Stimulated activated naive B cell treated with anti-CD40 and anti-IgM and Interleukin-4, amounts not matched to agents 10 μg/mL and 1 μg/mL and 100 μg/mL, for 72 hours (primary cell): ENCODE measurements at regions not wholly inside any gene's neighbourhood (a gene's known extent, or its start where the extent isn't known, plus 50 kb on each side); places are given as distances from the start of the nearest gene placed in this dataset.

ENCODE experiments used
- ATAC-seq, 2 donors: fragments of 150-1000 bp; cut with Tn5 transposase; replicated peaks; 2 replicates each; pipeline ENCODE4 v1.10.0; 2021; ENCODE audit warnings: moderate library complexity in 1 of 2
- DNase-seq: peaks from one replicate; pipeline ENCODE4 v3.0.0; 2021
- H3K27ac Mint-ChIP-seq: one replicate; pipeline ENCODE4 v1.8.0; 2022; ENCODE audit warnings: mild to moderate bottlenecking, mixed read lengths
- H3K27me3 Mint-ChIP-seq, 2 donors: one replicate each; pipeline ENCODE4 v1.8.0; 2022; ENCODE audit warnings: mixed read lengths in 2 of 2
- H3K36me3 Mint-ChIP-seq, 2 donors: one replicate each; pipeline ENCODE4 v1.8.0; 2022; ENCODE audit warnings: mixed read lengths in 2 of 2, mild to moderate bottlenecking in 1 of 2
- H3K4me1 Mint-ChIP-seq, 2 donors: one replicate each; pipeline ENCODE4 v1.8.0; 2022; ENCODE audit warnings: mixed read lengths in 2 of 2, mild to moderate bottlenecking in 1 of 2
- H3K4me3 Mint-ChIP-seq, 2 donors: one replicate each; pipeline ENCODE4 v1.8.0; 2022; ENCODE audit warnings: mild to moderate bottlenecking in 2 of 2, mixed read lengths in 2 of 2, moderate library complexity in 1 of 2
- H3K9me3 Mint-ChIP-seq, 2 donors: one replicate each; pipeline ENCODE4 v1.8.0; 2022; ENCODE audit warnings: mixed read lengths in 2 of 2, mild to moderate bottlenecking in 1 of 2

DNA sequence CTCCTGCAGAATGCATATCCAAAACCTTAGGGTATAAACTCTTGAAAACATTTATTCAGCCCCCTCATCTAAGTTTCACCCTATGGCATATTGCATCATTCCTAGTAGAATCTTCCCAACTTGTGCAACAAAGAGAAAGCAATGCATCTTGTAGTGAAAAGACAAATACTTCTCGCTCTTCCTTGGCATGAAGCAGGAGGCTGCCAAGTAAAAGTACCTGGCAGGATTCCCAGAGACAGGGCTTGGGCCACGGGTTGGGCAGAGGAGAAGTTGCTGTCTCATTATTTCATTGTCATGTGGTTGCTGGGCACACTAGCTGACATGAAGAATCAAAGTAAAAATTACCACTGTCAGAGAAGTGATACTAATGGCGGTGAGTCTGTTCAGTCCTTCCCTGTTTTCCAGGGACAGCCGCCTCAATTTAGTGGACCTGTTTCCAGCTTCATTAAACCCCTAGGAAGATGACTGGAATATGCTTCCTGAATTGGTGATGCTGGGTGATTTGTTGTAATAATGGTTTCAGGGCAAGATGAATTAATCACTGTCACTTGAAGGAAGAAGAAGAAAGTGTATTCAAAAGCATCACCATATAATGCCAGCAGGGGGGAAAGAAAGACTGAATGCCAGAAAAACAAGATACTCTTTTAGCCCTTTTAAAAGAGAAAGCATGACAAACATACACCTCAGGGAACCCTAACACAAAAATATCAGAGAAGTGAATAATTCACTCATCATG is 380.5 kb upstream of the IGFBP7 start:
- Mint-ChIP-seq H3K27me3 (no peaks in the 10 kb centered on the region), H3K4me3 (no peak overlapping the region), H3K36me3 (no peaks in the 10 kb centered on the region), H3K4me1 (no peaks in the 10 kb centered on the region), H3K9me3 (peaks cover 4% of the 10 kb centered on the region in 2 donors), H3K27ac (no peak overlapping the region)
- no peak for ATAC-seq
- DNase-seq, result no peak

GRCh38 chr4:57488366-57489162 is 378.4 kb upstream of the IGFBP7 start:
- no peak overlapping the region for H3K4me3 Mint-ChIP-seq
- no peak for DNase-seq

GRCh38 chr4:57475424-57475823 is 365.2 kb upstream of the IGFBP7 start:
- H3K4me1 Mint-ChIP-seq, result no peaks in the 10 kb centered on the region
- no peaks in the 10 kb centered on the region for H3K36me3 Mint-ChIP-seq
- no peaks in the 10 kb centered on the region for H3K27me3 Mint-ChIP-seq
- H3K27ac Mint-ChIP-seq, result no peak overlapping the region
- no peak for DNase-seq
- H3K9me3 Mint-ChIP-seq, result peaks cover 0 to 5% of the 10 kb centered on the region in 2 donors
- H3K4me3 Mint-ChIP-seq, result no peak overlapping the region
- ATAC-seq, result no peak

More at GRCh38 chr4:57488366-57489162, 378.4 kb upstream of the IGFBP7 start:
- peaks cover 0 to 2% of the 10 kb centered on the region in 2 donors for H3K9me3 Mint-ChIP-seq
- no peak for ATAC-seq
- H3K4me1 Mint-ChIP-seq, result no peaks in the 10 kb centered on the region
- no peak overlapping the region for H3K27ac Mint-ChIP-seq
- H3K27me3 Mint-ChIP-seq, result no peaks in the 10 kb centered on the region
- no peaks in the 10 kb centered on the region for H3K36me3 Mint-ChIP-seq

DNA sequence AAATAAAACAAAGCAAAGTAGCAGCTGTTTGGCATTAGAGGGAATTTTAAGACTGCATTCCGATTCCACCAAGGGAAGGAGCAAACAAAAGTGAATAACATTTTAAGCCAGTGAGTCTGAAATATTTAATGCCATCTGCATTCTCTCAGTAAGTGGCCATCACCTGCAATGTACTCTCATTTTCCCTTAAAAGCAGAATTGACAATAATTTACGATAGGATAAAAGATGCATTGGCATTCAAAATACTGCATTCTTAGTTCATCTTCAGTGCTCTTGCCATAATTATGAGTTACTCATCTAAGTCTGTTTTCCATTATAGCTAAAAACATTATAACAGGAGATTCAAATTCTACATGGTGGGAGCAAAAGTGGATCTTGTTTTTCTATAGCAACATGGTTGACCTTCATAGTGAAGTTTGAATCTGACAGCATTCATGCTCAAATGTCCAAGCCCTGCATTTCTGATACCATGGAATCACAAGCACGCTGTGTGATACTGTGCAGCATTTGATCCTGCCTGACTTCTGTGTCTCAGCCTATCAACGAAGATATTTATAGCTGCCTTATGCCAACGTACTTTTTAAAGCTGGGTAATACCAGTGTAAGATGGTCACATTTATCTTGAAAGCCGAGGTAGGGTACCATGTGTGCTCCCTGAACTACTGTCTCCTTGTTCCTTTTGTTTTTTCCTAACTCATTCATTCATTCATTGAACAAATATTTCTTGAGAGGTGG is 355.3 kb upstream of the IGFBP7 start:
- H3K4me3 Mint-ChIP-seq, result no peak overlapping the region
- H3K36me3 Mint-ChIP-seq, result no peaks in the 10 kb centered on the region

GRCh38 chr4:57462843-57463242 is 352.7 kb upstream of the IGFBP7 start:
- no peak for ATAC-seq
- Mint-ChIP-seq H3K27ac (no peak overlapping the region), H3K4me1 (no peaks in the 10 kb centered on the region), H3K4me3 (no peak overlapping the region), H3K36me3 (no peaks in the 10 kb centered on the region), H3K9me3 (peaks cover 0 to 9% of the 10 kb centered on the region in 2 donors), H3K27me3 (no peaks in the 10 kb centered on the region)
- DNase-seq, result no peak

More for the DNA sequence above, 355.3 kb upstream of the IGFBP7 start:
- no peaks in the 10 kb centered on the region for H3K4me1 Mint-ChIP-seq
- H3K27me3 Mint-ChIP-seq, result no peaks in the 10 kb centered on the region
- DNase-seq (no peak), ATAC-seq (no peak)
- no peak overlapping the region for H3K27ac Mint-ChIP-seq
- peaks cover 0 to 10% of the 10 kb centered on the region in 2 donors for H3K9me3 Mint-ChIP-seq

DNA sequence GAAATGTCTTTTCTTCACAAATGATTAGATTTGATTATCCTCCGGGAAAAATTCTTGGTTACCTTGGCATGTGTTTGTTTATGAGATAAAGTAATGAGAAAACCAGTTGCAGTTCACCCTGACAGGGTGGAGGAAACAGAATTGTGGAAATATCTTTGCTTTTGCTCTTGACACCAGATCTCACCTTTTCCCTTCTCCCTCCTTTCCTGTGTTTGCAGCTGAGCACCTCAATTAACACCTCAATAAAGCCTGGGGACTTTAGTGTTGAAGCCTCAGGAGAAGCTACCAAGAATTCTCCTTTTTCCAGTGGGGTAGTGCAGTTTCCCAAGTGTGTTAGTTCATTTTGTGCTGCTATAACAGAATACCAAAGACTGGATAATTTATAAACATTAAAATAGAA is 350.8 kb upstream of the IGFBP7 start:
- no peaks in the 10 kb centered on the region for H3K4me1 Mint-ChIP-seq
- peaks cover 5 to 10% of the 10 kb centered on the region in 2 donors for H3K9me3 Mint-ChIP-seq
- DNase-seq (no peak), ATAC-seq (no peak)
- H3K27me3 Mint-ChIP-seq, result no peaks in the 10 kb centered on the region
- no peaks in the 10 kb centered on the region for H3K36me3 Mint-ChIP-seq
- H3K4me3 Mint-ChIP-seq, result no peak overlapping the region
- H3K27ac Mint-ChIP-seq, result no peak overlapping the region

GRCh38 chr4:57448901-57449300 is 338.7 kb upstream of the IGFBP7 start:
- DNase-seq, result no peak
- Mint-ChIP-seq H3K36me3 (no peaks in the 10 kb centered on the region), H3K4me1 (no peaks in the 10 kb centered on the region), H3K4me3 (no peak overlapping the region), H3K9me3 (peaks cover 3 to 8% of the 10 kb centered on the region in 2 donors), H3K27ac (no peak overlapping the region), H3K27me3 (no peaks in the 10 kb centered on the region)
- no peak for ATAC-seq

DNA sequence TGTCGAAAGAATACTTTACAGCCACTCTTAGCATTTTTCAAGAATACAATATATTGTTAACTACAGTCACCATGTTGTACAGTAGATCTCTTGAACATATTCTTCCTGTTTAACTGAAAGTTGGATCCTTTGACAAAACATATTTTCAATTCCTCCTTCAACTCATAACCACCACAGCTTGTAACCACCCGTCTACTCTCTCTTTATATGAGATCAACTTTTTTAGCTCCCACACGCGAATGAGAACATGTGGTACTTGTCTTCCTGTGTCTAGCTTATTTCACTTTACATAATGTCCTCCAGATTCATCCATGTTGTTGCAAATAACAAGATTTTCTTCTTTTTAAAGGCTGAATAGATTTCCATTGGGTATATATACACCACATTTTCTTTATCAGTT is 338.3 kb upstream of the IGFBP7 start:
- no peak overlapping the region for H3K27ac Mint-ChIP-seq

GRCh38 chr4:57446266-57446665 is 336.1 kb upstream of the IGFBP7 start:
- no peak for ATAC-seq
- Mint-ChIP-seq H3K27ac (no peak overlapping the region), H3K36me3 (no peaks in the 10 kb centered on the region), H3K4me3 (no peak overlapping the region), H3K4me1 (no peaks in the 10 kb centered on the region), H3K27me3 (no peaks in the 10 kb centered on the region), H3K9me3 (peaks cover 3% of the 10 kb centered on the region in 2 donors)
- DNase-seq, result no peak

More for the DNA sequence above, 338.3 kb upstream of the IGFBP7 start:
- H3K27me3 Mint-ChIP-seq, result no peaks in the 10 kb centered on the region
- no peak overlapping the region for H3K4me3 Mint-ChIP-seq
- H3K4me1 Mint-ChIP-seq, result no peaks in the 10 kb centered on the region
- H3K36me3 Mint-ChIP-seq, result no peaks in the 10 kb centered on the region
- ATAC-seq (no peak), DNase-seq (no peak)
- H3K9me3 Mint-ChIP-seq, result peaks cover 3 to 8% of the 10 kb centered on the region in 2 donors

GRCh38 chr4:57445686-57446085 is 335.5 kb upstream of the IGFBP7 start:
- Mint-ChIP-seq H3K4me3 (no peak overlapping the region), H3K27ac (no peak overlapping the region), H3K4me1 (no peaks in the 10 kb centered on the region), H3K9me3 (peaks cover 0 to 3% of the 10 kb centered on the region in 2 donors), H3K27me3 (no peaks in the 10 kb centered on the region), H3K36me3 (no peaks in the 10 kb centered on the region)
- DNase-seq (no peak), ATAC-seq (no peak)

- H3K9me3 Mint-ChIP-seq, result peaks cover 0 to 3% of the 10 kb centered on the region in 2 donors
- ATAC-seq, result no peak
- H3K4me1 Mint-ChIP-seq, result no peaks in the 10 kb centered on the region
- H3K27me3 Mint-ChIP-seq, result no peaks in the 10 kb centered on the region
- DNase-seq, result no peak
- no peak overlapping the region for H3K4me3 Mint-ChIP-seq
- no peak overlapping the region for H3K27ac Mint-ChIP-seq
- H3K36me3 Mint-ChIP-seq, result no peaks in the 10 kb centered on the region
Observed at GRCh38 chr4:57444671-57445070, 334.5 kb upstream of the IGFBP7 start.

GRCh38 chr4:57443787-57444186 is 333.6 kb upstream of the IGFBP7 start:
- Mint-ChIP-seq H3K27ac (no peak overlapping the region), H3K4me3 (no peak overlapping the region), H3K9me3 (peaks cover 0 to 3% of the 10 kb centered on the region in 2 donors), H3K4me1 (no peaks in the 10 kb centered on the region), H3K27me3 (no peaks in the 10 kb centered on the region), H3K36me3 (no peaks in the 10 kb centered on the region)
- no peak for DNase-seq
- no peak for ATAC-seq

DNA sequence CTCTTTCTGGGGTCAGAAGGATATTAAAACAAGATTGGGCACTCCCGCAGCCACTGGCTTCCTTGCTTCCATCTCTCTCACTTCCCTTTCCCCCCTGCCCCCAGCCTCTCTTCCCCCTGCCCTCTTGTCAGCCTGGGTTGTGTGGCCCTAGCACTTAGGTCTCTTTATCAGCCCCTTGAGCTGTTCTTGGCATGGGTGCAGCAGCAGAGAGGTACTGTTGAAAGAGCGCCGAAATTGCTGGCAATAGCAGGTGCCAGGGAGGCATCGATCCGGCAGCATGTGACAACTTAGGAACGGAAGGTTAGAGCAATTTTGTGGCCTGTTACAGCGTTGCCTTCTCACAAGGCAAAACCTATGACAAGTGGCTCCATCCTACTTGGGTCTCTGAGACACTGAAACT is 333.1 kb upstream of the IGFBP7 start:
- Mint-ChIP-seq H3K27me3 (no peaks in the 10 kb centered on the region), H3K4me3 (no peak overlapping the region), H3K27ac (no peak overlapping the region), H3K36me3 (no peaks in the 10 kb centered on the region), H3K9me3 (no peaks in the 10 kb centered on the region), H3K4me1 (no peaks in the 10 kb centered on the region)
- DNase-seq (no peak), ATAC-seq (no peak)

GRCh38 chr4:57442831-57443291 is 332.7 kb upstream of the IGFBP7 start:
- no peaks in the 10 kb centered on the region for H3K36me3 Mint-ChIP-seq
- H3K27ac Mint-ChIP-seq, result no peak overlapping the region
- no peaks in the 10 kb centered on the region for H3K27me3 Mint-ChIP-seq
- ATAC-seq (peak in 1 of 2 donors; percentile 32), DNase-seq (no peak)
- no peaks in the 10 kb centered on the region for H3K4me1 Mint-ChIP-seq
- H3K4me3 Mint-ChIP-seq, result no peak overlapping the region
- no peaks in the 10 kb centered on the region for H3K9me3 Mint-ChIP-seq
